Motor neuron (in vitro differentiated cells): ENCODE measurements at regions not wholly inside any gene's neighbourhood (a gene's known extent, or its start where the extent isn't known, plus 50 kb on each side); places are given as distances from the start of the nearest gene placed in this dataset.
A peak's percentile ranks its signal among the peaks of the same experiment; 100 is the strongest.
"Not testable (repeated sequence)": the region's sequence is repeated elsewhere in the genome, so short reads cannot be mapped to it uniquely, and the experiment has no call there.

Source experiments
- ATAC-seq, 8 experiments: fragments of 200-7000 bp; cut with Tn5 transposase; replicated peaks in 6 of 8; 2 replicates each; pipeline ENCODE4 v1.8.0; 2021; ENCODE audit warnings: mild to moderate bottlenecking in 8 of 8, moderate library complexity in 8 of 8
- H3K27ac ChIP-seq, 2 donors: fragments of 250-450 bp; sonication (Bioruptor Pico); 2 replicates each; pipeline ENCODE4 v1.9.0; 2021; ENCODE audit warnings: antibody characterized with exemption in 2 of 2, mild to moderate bottlenecking in 2 of 2, moderate library complexity in 1 of 2
- H3K4me1 ChIP-seq, 2 donors: fragments of 250-450 bp; sonication (Bioruptor Pico); replicated peaks in 1 of 2; 2 replicates each; pipeline ENCODE4 v1.6.1; 2021; ENCODE audit warnings: antibody characterized with exemption in 2 of 2, mild to moderate bottlenecking in 2 of 2, moderate library complexity in 1 of 2
- H3K4me3 ChIP-seq, 5 donors: fragments of 250-450 bp; sonication (Bioruptor Pico); 2 replicates each; pipeline ENCODE4 v1.9.0; 2021; ENCODE audit warnings: antibody characterized with exemption in 5 of 5, mild to moderate bottlenecking in 5 of 5, moderate library complexity in 4 of 5
- WGBS, 10 experiments: fragments of 450-650 bp; shearing (Covaris generic); methylation state at CpG; one replicate each; pipeline ENCODE4 v1.0.0; 2022; 5-methylcytosine and 5-hydroxymethylcytosine counted together
- in situ Hi-C, 9 experiments: fragments of 400-800 bp; cut with MboI; loops; one replicate each; pipeline ENCODE4 v1.15.0; 2021; ENCODE audit warnings: low sequenced_read_pairs in 9 of 9, low pct_unique_long_range_greater_than_20kb in 2 of 9; ENCODE audit not compliant: unreplicated experiment in 9 of 9

DNA sequence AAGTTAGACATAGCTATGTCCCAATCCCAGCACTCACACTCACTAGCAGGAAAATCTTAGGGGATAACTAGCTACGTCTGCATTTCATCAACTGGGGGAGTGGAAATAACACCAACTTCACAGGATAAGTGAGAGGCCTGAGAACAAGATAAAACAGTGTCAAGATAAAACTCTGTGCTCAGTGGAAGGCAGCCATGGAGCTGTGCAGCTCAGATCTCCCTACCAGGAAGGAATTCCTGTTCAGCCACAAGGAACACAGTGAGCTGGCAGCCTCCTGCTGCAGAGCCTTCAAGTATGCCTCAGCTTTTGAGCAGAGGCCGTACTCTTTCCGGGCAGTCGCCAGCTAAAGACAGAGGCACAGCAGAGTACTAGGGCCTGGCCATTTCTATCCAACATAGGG, 115.8 kb upstream of the TOPAZ1 start:
- H3K27ac ChIP-seq = no peak overlapping the region
- WGBS, 10 experiments = 50 to 100% (median 89%) methylated on average over 1 to 4 of the region's 4 CpGs; no CpG with 5 or more reads in 2 of the 10 experiments
- in situ Hi-C loops = no loop called here
- H3K4me1 ChIP-seq = peaks cover 24 to 25% of the 10 kb centered on the region in 2 donors
- ATAC-seq = peak in 1 of 8 experiments; percentile 4
- H3K4me3 ChIP-seq = no peak overlapping the region

DNA sequence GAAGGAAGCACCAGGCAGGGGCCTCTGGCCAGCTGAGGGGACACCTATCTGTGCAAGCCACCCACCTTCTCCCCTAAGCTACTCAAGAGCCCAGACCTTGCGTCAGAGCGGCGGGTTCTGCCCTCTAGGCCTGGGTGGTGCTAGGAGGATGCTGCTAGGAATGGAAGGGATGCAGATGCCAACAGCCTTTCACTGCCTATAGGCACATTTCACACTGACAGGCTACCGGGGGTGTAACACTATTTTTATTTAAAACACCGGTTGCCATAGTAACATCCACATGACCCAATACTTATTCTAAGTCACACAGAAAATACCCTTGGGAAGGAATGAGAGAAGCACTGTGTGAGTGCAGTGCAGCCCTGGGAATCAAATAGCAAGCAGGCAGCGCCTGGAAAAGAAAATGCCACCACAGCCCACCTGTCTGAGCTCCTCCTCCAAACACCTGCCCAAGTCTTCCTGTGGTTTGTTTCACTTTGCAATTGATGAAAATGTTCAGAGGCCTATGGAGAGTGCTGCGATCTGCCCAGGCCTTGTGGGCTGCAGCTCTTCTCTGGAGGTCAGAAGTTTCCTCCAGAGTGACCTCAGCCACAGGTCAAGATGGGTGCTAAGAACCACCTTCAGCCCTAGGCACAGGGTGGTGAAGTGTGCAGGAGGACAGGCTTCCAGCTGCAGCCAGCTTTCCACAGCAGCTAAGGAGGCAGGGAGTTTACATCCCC, 113.5 kb upstream of the TOPAZ1 start:
- Histone ChIP-seq H3K27ac (peak overlapping the region; percentile 47 to 67), H3K4me3 (no peak overlapping the region), H3K4me1 (peaks cover 22 to 24% of the 10 kb centered on the region in 2 donors)
- in situ Hi-C loops = no loop called here
- 0 to 100% (median 35%) methylated on average over 1 to 6 of the region's 7 CpGs; no CpG with 5 or more reads in 2 of the 10 experiments for WGBS, 10 experiments
- peak; percentile 74 to 97 (median 91) for ATAC-seq

DNA sequence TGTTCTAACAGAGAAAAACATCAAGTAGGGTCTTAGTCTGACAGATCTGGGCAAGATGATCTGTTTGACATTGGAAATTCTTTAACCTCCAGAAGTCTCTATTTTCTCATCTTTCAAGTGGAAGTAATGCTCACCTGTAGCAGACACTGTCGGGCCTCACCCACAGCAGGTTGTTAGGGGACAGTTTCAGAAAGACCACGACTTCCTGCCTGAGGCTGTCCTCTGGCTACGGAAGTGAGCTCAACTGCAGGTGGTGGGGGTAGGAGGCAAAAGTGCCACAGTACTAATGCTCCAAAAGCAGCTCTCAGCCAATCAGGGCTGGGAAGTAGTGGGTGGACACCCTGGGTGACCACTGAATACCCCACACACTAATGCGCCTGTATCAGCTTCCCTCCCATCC, 111.4 kb upstream of the TOPAZ1 start:
- no peak overlapping the region for H3K27ac ChIP-seq
- WGBS, 10 experiments = 64 to 100% (median 89%) methylated on average over 1 to 4 of the region's 4 CpGs; no CpG with 5 or more reads in 6 of the 10 experiments
- H3K4me3 ChIP-seq = no peak overlapping the region
- in situ Hi-C loops = no loop called here
- peaks cover 22 to 24% of the 10 kb centered on the region in 2 donors for H3K4me1 ChIP-seq
- ATAC-seq = no peak

DNA sequence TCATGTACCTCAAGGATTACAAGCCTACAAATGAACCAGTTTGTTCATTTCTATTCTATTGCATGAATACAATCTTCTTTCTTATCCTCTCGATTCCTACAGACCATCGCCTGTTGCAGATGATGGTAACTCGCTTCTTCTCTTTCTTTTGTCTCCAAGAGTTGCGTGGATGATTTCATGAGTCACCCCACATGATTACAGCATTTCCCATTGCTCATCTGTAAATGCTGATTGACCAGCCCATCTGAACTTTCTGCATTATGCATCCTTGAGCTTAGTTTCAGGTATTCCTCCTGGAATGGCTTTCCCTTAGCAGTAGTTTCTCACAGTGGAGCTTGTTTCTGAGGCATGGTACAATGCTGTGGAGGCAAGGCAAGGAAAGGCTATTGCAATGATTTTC, 109.6 kb upstream of the TOPAZ1 start:
- peak in 3 of 8 experiments; percentile 17 to 43 (median 24) for ATAC-seq
- in situ Hi-C loops = no loop called here

DNA sequence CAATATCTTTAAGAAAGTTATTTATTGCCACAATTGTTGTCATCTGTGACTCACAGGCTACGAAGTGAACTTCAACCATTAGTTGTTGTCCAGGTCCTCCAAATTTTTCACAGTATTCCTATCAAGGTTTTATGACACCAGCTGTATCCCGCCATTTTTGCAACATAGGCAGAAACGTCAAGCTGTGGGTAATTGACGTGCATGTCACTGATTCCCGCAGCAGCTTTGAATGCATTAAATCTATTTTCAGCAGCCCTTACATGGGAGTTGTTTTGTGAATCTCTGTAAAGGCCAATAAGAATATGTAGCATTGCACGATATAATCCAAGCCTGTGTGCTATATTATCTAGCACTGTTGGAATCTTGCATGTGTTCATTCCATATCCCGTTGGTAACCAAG, 109.1 kb upstream of the TOPAZ1 start:
- WGBS, 10 experiments = 31 to 83% (median 76%) methylated on average over 2 to 7 of the region's 7 CpGs; no CpG with 5 or more reads in 2 of the 10 experiments
- no peak for ATAC-seq
- Histone ChIP-seq H3K27ac (no peak overlapping the region), H3K4me3 (no peak overlapping the region), H3K4me1 (peaks cover 16 to 18% of the 10 kb centered on the region in 2 donors)
- in situ Hi-C loops = no loop called here

More for the DNA sequence above, 109.6 kb upstream of the TOPAZ1 start:
- H3K4me1 ChIP-seq = peaks cover 22 to 24% of the 10 kb centered on the region in 2 donors
- H3K27ac ChIP-seq = no peak overlapping the region
- H3K4me3 ChIP-seq = no peak overlapping the region
- WGBS, 10 experiments = 0 to 100% (median 87%) methylated on average over 1 to 4 of the region's 4 CpGs; no CpG with 5 or more reads in 2 of the 10 experiments

DNA sequence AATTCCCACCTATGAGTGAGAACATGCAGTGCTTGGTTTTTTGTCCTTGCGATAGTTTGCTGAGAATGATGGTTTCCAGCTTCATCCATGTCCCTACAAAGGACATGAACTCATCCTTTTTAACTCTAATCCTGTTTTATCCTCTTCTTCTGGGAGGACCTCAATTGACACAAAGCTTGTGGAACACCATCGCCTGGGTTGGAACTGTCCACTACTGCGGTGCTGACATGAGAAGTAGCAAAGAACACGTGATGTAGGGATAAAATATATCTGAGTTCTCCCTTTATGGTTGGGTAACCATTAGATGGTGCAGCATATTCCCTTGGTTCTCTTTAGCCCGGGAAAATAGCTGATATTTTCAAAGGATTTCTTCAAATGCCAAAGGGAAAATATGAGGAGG, 105.3 kb upstream of the TOPAZ1 start:
- no peak overlapping the region for H3K27ac ChIP-seq
- no peak for ATAC-seq
- 0 to 80% (median 43%) methylated on average over 1 to 4 of the region's 5 CpGs; no CpG with 5 or more reads in 3 of the 10 experiments for WGBS, 10 experiments
- no peak overlapping the region for H3K4me3 ChIP-seq
- H3K4me1 ChIP-seq = no peaks in the 10 kb centered on the region
- in situ Hi-C loops = no loop called here

DNA sequence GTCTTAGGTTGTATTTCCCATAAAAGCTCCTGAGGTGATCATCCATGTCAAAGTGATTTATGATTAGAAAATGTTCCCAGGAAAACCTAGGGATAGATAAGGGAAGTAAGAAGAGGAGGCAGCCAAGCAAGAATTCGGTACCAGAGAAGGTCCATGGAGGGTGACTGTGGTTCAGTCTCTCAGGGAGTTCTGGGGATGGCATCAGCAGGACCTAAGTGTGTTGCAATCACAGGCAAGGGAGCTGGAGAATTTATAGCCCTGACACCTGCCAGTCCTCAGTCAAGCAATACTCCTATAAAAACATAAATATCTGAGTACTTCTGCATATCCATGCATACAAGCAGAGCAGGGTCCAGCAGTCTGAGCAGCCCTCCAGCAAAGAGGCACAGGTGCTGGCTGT, 95.6 kb upstream of the TOPAZ1 start:
- in situ Hi-C loops = no loop called here
- no peak overlapping the region for H3K27ac ChIP-seq

DNA sequence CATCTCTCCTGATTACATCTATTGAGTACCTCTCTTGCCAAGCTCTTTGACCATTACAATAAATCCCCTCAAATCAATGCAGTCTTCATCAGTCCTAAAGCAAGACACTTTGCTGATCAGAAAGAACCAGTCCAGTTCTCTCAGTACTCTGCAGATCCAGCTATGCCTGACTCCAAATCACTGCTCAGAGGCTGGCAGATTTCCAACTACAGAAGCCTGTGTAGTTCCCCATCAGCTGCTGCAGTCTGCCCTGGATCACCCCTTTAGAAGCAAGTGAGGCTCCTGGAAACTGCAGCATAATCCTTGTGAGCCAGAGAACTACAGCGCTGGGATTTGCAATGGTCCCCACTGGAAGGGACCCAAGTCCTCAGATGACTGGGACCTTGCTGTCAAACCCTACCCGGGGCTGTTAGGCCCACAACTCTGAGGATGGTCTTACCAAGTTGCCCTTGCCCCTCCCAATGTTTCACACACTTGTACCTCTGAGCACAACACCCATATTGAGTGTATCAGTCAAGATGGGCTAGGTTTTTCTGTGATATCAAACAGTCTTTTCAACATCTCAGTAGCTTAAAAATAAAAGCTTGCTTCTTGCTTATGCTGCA, 81.9 kb upstream of the TOPAZ1 start:
- in situ Hi-C loops = no loop called here
- 33 to 83% methylated on average over 1 of the region's 2 CpGs; no CpG with 5 or more reads in 8 of the 10 experiments for WGBS, 10 experiments
- H3K27ac ChIP-seq = no peak overlapping the region
- ATAC-seq = no peak
- no peak overlapping the region for H3K4me3 ChIP-seq
- H3K4me1 ChIP-seq = no peaks in the 10 kb centered on the region

More for the DNA sequence above, 95.6 kb upstream of the TOPAZ1 start:
- WGBS, 10 experiments = 0 to 83% (median 40%) methylated on average over 1 of the region's 1 CpG; no CpG with 5 or more reads in 3 of the 10 experiments
- H3K4me3 ChIP-seq = no peak overlapping the region
- no peak for ATAC-seq
- no peaks in the 10 kb centered on the region for H3K4me1 ChIP-seq

DNA sequence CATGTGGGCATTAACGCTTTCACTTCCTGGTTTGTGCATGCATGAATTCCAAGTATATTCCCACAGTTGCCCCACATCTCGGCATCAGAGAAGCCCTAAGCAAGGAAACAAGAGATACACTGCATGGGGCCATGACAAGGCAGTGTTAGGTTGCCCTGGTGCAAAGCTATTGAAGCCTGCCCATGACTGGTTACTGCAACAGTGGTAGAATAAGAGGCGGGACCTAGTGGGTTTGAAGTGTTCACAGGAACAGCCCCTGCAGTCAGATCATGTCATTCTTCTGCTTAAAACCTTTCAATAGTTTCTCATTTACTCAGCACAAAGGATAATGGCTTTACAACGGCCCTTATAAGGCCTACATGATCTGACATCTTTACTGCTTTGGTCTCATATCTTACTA, 80.9 kb upstream of the TOPAZ1 start:
- H3K4me1 ChIP-seq = no peaks in the 10 kb centered on the region
- H3K27ac ChIP-seq = no peak overlapping the region
- WGBS, 10 experiments = 23 to 85% (median 60%) methylated on average over 1 to 4 of the region's 4 CpGs; no CpG with 5 or more reads in 3 of the 10 experiments
- ATAC-seq = no peak
- no peak overlapping the region for H3K4me3 ChIP-seq
- in situ Hi-C loops = no loop called here

DNA sequence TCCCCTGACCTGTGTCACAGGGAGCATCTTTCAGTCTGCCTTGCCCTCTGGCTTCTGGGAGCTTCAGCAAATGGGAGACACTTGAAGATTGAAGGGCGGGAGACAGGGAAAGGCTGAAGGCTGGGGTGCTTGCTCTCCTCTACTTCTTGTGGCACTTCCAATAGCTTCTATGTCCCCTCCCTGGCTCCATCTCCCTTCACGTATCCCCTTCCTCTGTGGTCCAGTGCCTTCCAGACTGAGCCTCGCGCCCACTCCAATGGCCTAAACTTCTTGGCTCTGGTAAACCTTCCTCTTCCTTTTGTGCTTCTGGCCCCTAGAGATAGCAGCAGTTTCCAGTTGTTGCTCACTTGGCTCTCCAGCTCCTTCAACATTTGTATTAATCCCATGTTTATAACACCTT, 69.8 kb upstream of the TOPAZ1 start:
- 59 to 100% (median 80%) methylated on average over 1 to 4 of the region's 4 CpGs; no CpG with 5 or more reads in 1 of the 10 experiments for WGBS, 10 experiments
- in situ Hi-C loops = no loop called here
- Histone ChIP-seq H3K27ac (no peak overlapping the region), H3K4me1 (no peaks in the 10 kb centered on the region), H3K4me3 (no peak overlapping the region)
- no peak for ATAC-seq

DNA sequence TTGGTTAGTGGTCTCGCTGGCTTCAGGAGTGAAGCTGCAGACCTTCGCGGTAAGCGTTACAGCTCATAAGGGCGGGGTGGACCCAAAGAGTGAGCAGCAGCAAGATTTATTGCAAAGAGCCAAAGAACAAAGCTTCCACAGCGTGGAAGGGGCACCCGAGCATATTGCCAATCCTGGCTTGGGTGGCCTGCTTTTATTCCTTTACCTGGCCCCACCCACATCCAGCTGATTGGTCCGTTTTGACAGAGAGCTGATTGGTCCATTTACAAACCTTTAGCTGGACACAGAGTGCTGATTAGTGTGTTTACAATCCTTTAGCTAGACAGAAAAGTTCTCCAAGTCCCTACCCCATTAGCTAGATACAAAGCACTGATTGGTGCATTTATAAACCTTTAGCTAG, 69.0 kb upstream of the TOPAZ1 start:
- H3K27ac ChIP-seq, H3K4me1 ChIP-seq, H3K4me3 ChIP-seq, in situ Hi-C loops, ATAC-seq: not testable (repeated sequence)
- WGBS, 10 experiments = 30 to 100% (median 86%) methylated on average over 1 to 8 of the region's 8 CpGs; no CpG with 5 or more reads in 2 of the 10 experiments

DNA sequence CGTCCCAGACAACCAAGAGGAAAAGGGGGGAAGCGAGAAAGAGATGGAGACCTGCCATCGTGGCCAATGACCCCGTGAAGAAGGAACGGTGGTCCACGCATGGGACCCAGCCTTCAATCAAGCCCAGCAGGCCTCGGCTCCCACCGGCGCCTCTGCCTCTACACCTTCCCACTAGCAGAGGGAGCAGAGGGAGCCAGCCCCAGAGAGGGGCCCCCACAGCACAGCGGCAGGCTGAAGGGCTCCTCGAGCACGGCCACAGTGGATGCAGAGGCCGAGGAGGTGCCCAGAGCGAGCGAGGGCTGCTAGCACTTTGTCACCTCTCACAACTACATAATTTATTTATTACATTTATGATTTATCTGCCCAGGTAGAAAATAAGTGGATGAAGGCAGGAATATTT, 68.4 kb upstream of the TOPAZ1 start:
- in situ Hi-C loops = no loop called here
- Histone ChIP-seq H3K4me3 (no peak overlapping the region), H3K4me1 (no peaks in the 10 kb centered on the region), H3K27ac (no peak overlapping the region)
- WGBS, 10 experiments = 84 to 100% (median 94%) methylated on average over 1 to 8 of the region's 15 CpGs; no CpG with 5 or more reads in 6 of the 10 experiments
- ATAC-seq = no peak

DNA sequence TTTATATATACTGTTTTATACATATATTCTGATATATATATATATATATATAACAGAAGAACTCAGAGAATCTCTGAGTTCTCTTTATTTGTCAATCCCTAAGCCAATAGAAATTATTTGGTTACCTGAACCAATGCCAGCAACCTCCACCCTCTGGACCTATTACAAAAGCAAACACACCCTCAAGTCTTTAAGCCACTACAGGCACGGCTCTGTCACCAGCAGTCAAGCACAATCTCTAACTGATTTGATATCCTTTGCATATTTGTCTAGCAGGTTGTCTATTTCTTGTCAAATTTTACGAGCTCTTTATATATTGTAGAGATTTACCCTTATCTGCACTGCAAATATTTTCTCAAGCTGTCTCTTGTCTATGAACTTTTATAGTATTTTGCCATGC, 66.6 kb upstream of the TOPAZ1 start:
- Histone ChIP-seq H3K27ac (no peak overlapping the region), H3K4me3 (no peak overlapping the region), H3K4me1 (no peaks in the 10 kb centered on the region)
- no peak for ATAC-seq
- 19 to 100% (median 50%) methylated on average over 1 to 2 of the region's 2 CpGs; no CpG with 5 or more reads in 1 of the 10 experiments for WGBS, 10 experiments
- in situ Hi-C loops = loop anchor here in 3 of 9 experiments (25.0 kb wide), 2 partner anchors 163 to 1213 kb away; no protein-coding TSS in a partner anchor
